NCI-H524 (cell line): ENCODE measurements at regions not wholly inside any gene's neighbourhood (a gene's known extent, or its start where the extent isn't known, plus 50 kb on each side); places are given as distances from the start of the nearest gene placed in this dataset.

Experiments
- DNase-seq, 2 experiments: peaks; one replicate each; lab custom pipeline; 2025; lab: John Stamatoyannopoulos, UW

- DNase-seq = peak; percentile 98 to 99
Measured at GRCh38 chr6:148287623-148288333, 54.9 kb upstream of the SASH1 start.

- peak in 1 of 2 experiments; percentile 40 for DNase-seq
Measured at GRCh38 chr6:148288541-148288940, 54.1 kb upstream of the SASH1 start.

GRCh38 chr6:148289153-148289552, 53.5 kb upstream of the SASH1 start:
- no peak for DNase-seq

- no peak for DNase-seq
Measured at GRCh38 chr6:148291876-148292275, 50.8 kb upstream of the SASH1 start.
